ENCODE measurements at regions not wholly inside any gene's neighbourhood (a gene's known extent, or its start where the extent isn't known, plus 50 kb on each side); places are given as distances from the start of the nearest gene placed in this dataset.

- POLR2A ChIA-PET, result no interaction called here
- dilution Hi-C loops (cut with MboI; ENCODE audit: extremely low pct_ligation_motif_present, low sequenced_read_pairs), result no loop called here
- intact Hi-C loops (cut with micrococcal nuclease), result loop anchor here (1.0 to 10.0 kb wide), 6 partner anchors 138 to 1816 kb away; no protein-coding TSS in a partner anchor
Observed at GRCh38 chr1:96236156-96236739, 485.3 kb upstream of the PTBP2 start.

More at GRCh38 chr1:96236156-96236739, 485.3 kb upstream of the PTBP2 start:
- H3K79me2 ChIP-seq (ENCODE audit: control insufficient read depth, insufficient read depth, low read length), result no peaks in the 10 kb centered on the region
- no peak overlapping the region for H3K9ac ChIP-seq (replicated peaks; ENCODE audit: extremely low read depth, insufficient read depth, low read length)
- H3K9me1 ChIP-seq (replicated peaks; ENCODE audit: control insufficient read depth, extremely low read depth, insufficient read depth, low read length), result no peaks in the 10 kb centered on the region
- no peak overlapping the region for H2AFZ ChIP-seq (ENCODE audit: low read depth, low read length)
- no peaks in the 10 kb centered on the region for H3K9me3 ChIP-seq (replicated peaks; ENCODE audit: control insufficient read depth, insufficient read depth, low read length)
- DNase-seq (ENCODE audit: low read depth, low spot score) (peak; percentile 80), FAIRE-seq (peak; percentile 80)
- no peak overlapping the region for H3K4me3 ChIP-seq (replicated peaks in 1 of 3; ENCODE audit: insufficient read depth in 1 of 3, low read depth in 1 of 3, low read length in 3 of 3)
- CTCF ChIA-PET, result interaction anchor here (0.7 to 2.3 kb wide), 71 partner anchors 9 to 815 kb away, joined by 3 to 21 read pairs (median 3); partner anchors contain the start of gene PTBP2
- H3K27ac ChIP-seq (ENCODE audit: insufficient read depth, low read depth, low read length), result no peak overlapping the region
- H3K4me2 ChIP-seq (ENCODE audit: insufficient read depth, low read length), result no peak overlapping the region
- BruUV-seq (replicated peaks), result no TSS peak
- TF ChIP-seq EZH2 (IDR thresholded peaks at IDR 0.05; ENCODE audit: borderline replicate concordance, low read depth, low read length, severe bottlenecking) (no peak), CTCF (IDR thresholded peaks at IDR 0.05; ENCODE audit: extremely low read depth in 1 of 2, insufficient read depth in 1 of 2, low read depth in 1 of 2, low read length in 2 of 2) (peak; percentile 40 to 49)
- no peaks in the 10 kb centered on the region for H4K20me1 ChIP-seq (replicated peaks; ENCODE audit: control insufficient read depth, extremely low read depth, insufficient read depth, low read length)
- H3K36me3 ChIP-seq (ENCODE audit: control insufficient read depth in 2 of 2, extremely low read depth in 1 of 2, insufficient read depth in 2 of 2, low read length in 2 of 2), result no peaks in the 10 kb centered on the region
- H3K27me3 ChIP-seq (ENCODE audit: control insufficient read depth in 2 of 2, insufficient read depth in 2 of 2, low read length in 2 of 2), result peaks cover 2% of the 10 kb centered on the region in 2 experiments
- peaks cover 3% of the 10 kb centered on the region for H3K4me1 ChIP-seq (ENCODE audit: control insufficient read depth, extremely low read depth, insufficient read depth, low read length)

Data from endothelial cell of umbilical vein (primary cell).